ENCODE measurements at regions not wholly inside any gene's neighbourhood (a gene's known extent, or its start where the extent isn't known, plus 50 kb on each side); places are given as distances from the start of the nearest gene placed in this dataset.

GRCh38 chr1:98201666-98202081 lies 280.8 kb upstream of the DPYD start:
- no peaks in the 10 kb centered on the region for H3K9me3 ChIP-seq
- no peaks in the 10 kb centered on the region for H3K36me3 ChIP-seq
- no peak for TF ChIP-seq CTCF (IDR thresholded peaks at IDR 0.05)
- no peak for TF ChIP-seq POLR2AphosphoS5 (IDR thresholded peaks at IDR 0.05)
- TF ChIP-seq POLR2A (IDR thresholded peaks at IDR 0.05): no peak
- H3K4me3 ChIP-seq: no peak overlapping the region
- H3K27me3 ChIP-seq: no peaks in the 10 kb centered on the region
- no peak overlapping the region for H3K27ac ChIP-seq
- no peaks in the 10 kb centered on the region for H3K4me1 ChIP-seq
- no peak for DNase-seq (ENCODE audit: low spot score in 2 of 2)
- intact Hi-C loops (cut with DNase I; ENCODE audit: low total_unique reads): no loop called here

GRCh38 chr1:98197356-98197755 lies 276.5 kb upstream of the DPYD start:
- no peaks in the 10 kb centered on the region for H3K9me3 ChIP-seq

GRCh38 chr1:98196012-98196411 lies 275.2 kb upstream of the DPYD start:
- no peak for TF ChIP-seq POLR2A (IDR thresholded peaks at IDR 0.05)
- no peak for TF ChIP-seq CTCF (IDR thresholded peaks at IDR 0.05)
- TF ChIP-seq POLR2AphosphoS5 (IDR thresholded peaks at IDR 0.05): no peak
- Histone ChIP-seq H3K36me3 (no peaks in the 10 kb centered on the region), H3K4me1 (no peaks in the 10 kb centered on the region), H3K27ac (no peak overlapping the region), H3K9me3 (no peaks in the 10 kb centered on the region), H3K4me3 (no peak overlapping the region), H3K27me3 (no peaks in the 10 kb centered on the region)
- no peak for DNase-seq (ENCODE audit: low spot score in 2 of 2)
- intact Hi-C loops (cut with DNase I; ENCODE audit: low total_unique reads): no loop called here

More at GRCh38 chr1:98197356-98197755, 276.5 kb upstream of the DPYD start:
- TF ChIP-seq POLR2AphosphoS5 (IDR thresholded peaks at IDR 0.05): no peak
- TF ChIP-seq POLR2A (IDR thresholded peaks at IDR 0.05): no peak
- TF ChIP-seq CTCF (IDR thresholded peaks at IDR 0.05): no peak
- no peak overlapping the region for H3K4me3 ChIP-seq
- H3K27me3 ChIP-seq: no peaks in the 10 kb centered on the region
- no peaks in the 10 kb centered on the region for H3K4me1 ChIP-seq
- no peak for DNase-seq (ENCODE audit: low spot score in 2 of 2)
- no peaks in the 10 kb centered on the region for H3K36me3 ChIP-seq
- no peak overlapping the region for H3K27ac ChIP-seq
- intact Hi-C loops (cut with DNase I; ENCODE audit: low total_unique reads): no loop called here

GRCh38 chr1:98188774-98189173 lies 267.9 kb upstream of the DPYD start:
- Histone ChIP-seq H3K9me3 (no peaks in the 10 kb centered on the region), H3K36me3 (no peaks in the 10 kb centered on the region), H3K4me1 (no peaks in the 10 kb centered on the region), H3K27me3 (no peaks in the 10 kb centered on the region), H3K4me3 (no peak overlapping the region), H3K27ac (no peak overlapping the region)
- intact Hi-C loops (cut with DNase I; ENCODE audit: low total_unique reads): no loop called here
- no peak for DNase-seq (ENCODE audit: low spot score in 2 of 2)
- TF ChIP-seq CTCF (IDR thresholded peaks at IDR 0.05) (no peak), POLR2A (IDR thresholded peaks at IDR 0.05) (no peak), POLR2AphosphoS5 (IDR thresholded peaks at IDR 0.05) (no peak)

GRCh38 chr1:98184856-98185255 lies 264.0 kb upstream of the DPYD start:
- Histone ChIP-seq H3K4me1 (no peaks in the 10 kb centered on the region), H3K27ac (no peak overlapping the region), H3K27me3 (no peaks in the 10 kb centered on the region), H3K36me3 (no peaks in the 10 kb centered on the region), H3K9me3 (no peaks in the 10 kb centered on the region), H3K4me3 (no peak overlapping the region)
- DNase-seq (ENCODE audit: low spot score in 2 of 2): no peak
- no peak for TF ChIP-seq POLR2A (IDR thresholded peaks at IDR 0.05)
- no peak for TF ChIP-seq POLR2AphosphoS5 (IDR thresholded peaks at IDR 0.05)
- TF ChIP-seq CTCF (IDR thresholded peaks at IDR 0.05): no peak
- intact Hi-C loops (cut with DNase I; ENCODE audit: low total_unique reads): no loop called here
